Stomach smooth muscle (tissue), 2 donors: ENCODE measurements at regions not wholly inside any gene's neighbourhood (a gene's known extent, or its start where the extent isn't known, plus 50 kb on each side); places are given as distances from the start of the nearest gene placed in this dataset.
"Not testable (repeated sequence)": the region's sequence is repeated elsewhere in the genome, so short reads cannot be mapped to it uniquely, and the experiment has no call there.

Experiments used
- H3K27ac ChIP-seq: one replicate; pipeline ENCODE4 v1.7.0; 2013; ENCODE audit warnings: mild to moderate bottlenecking, low read length, inconsistent platforms
- H3K27me3 ChIP-seq, 2 donors: one replicate each; pipeline ENCODE4 v1.7.0; 2013; ENCODE audit warnings: low read length in 2 of 2; ENCODE audit not compliant: insufficient read depth in 2 of 2, control insufficient read depth in 1 of 2
- H3K36me3 ChIP-seq, 2 donors: one replicate each; pipeline ENCODE4 v1.7.0; 2013; ENCODE audit warnings: low read length in 2 of 2; ENCODE audit not compliant: control insufficient read depth in 2 of 2, insufficient read depth in 2 of 2
- H3K4me1 ChIP-seq: one replicate; pipeline ENCODE4 v1.7.0; 2013; ENCODE audit warnings: low read length; ENCODE audit not compliant: control insufficient read depth, insufficient read depth
- H3K4me3 ChIP-seq, 2 donors: one replicate each; pipeline ENCODE4 v1.7.0; 2013; ENCODE audit warnings: low read length in 2 of 2
- H3K9ac ChIP-seq, 2 donors: one replicate each; pipeline ENCODE4 v1.7.0; 2013; ENCODE audit warnings: low read length in 2 of 2, mild to moderate bottlenecking in 1 of 2
- H3K9me3 ChIP-seq, 2 donors: one replicate each; pipeline ENCODE4 v1.7.0; 2013; ENCODE audit warnings: low read length in 2 of 2; ENCODE audit not compliant: control insufficient read depth in 2 of 2
- donor health status: healthy.
- donor health status: Pancreatic carcinoma.

GRCh38 chr16:66103211-66103610, 263.3 kb upstream of the CDH5 start:
- no peak overlapping the region for H3K27ac ChIP-seq
- H3K9ac ChIP-seq = no peak overlapping the region
- H3K4me1 ChIP-seq = no peaks in the 10 kb centered on the region
- H3K27me3 ChIP-seq = no peaks in the 10 kb centered on the region
- no peaks in the 10 kb centered on the region for H3K9me3 ChIP-seq
- no peaks in the 10 kb centered on the region for H3K36me3 ChIP-seq
- no peak overlapping the region for H3K4me3 ChIP-seq

GRCh38 chr16:66099306-66099705, 267.2 kb upstream of the CDH5 start:
- no peaks in the 10 kb centered on the region for H3K27me3 ChIP-seq
- no peaks in the 10 kb centered on the region for H3K36me3 ChIP-seq
- H3K4me3 ChIP-seq = no peak overlapping the region
- H3K9me3 ChIP-seq = no peaks in the 10 kb centered on the region
- H3K4me1 ChIP-seq = no peaks in the 10 kb centered on the region
- H3K27ac ChIP-seq = no peak overlapping the region
- H3K9ac ChIP-seq = no peak overlapping the region

- Histone ChIP-seq H3K9ac (no peak overlapping the region), H3K4me1 (no peaks in the 10 kb centered on the region), H3K9me3 (no peaks in the 10 kb centered on the region), H3K27ac (no peak overlapping the region), H3K36me3 (no peaks in the 10 kb centered on the region), H3K4me3 (no peak overlapping the region), H3K27me3 (no peaks in the 10 kb centered on the region)
Measured at GRCh38 chr16:66097751-66098150, 268.7 kb upstream of the CDH5 start.

GRCh38 chr16:66095676-66096075, 270.8 kb upstream of the CDH5 start:
- no peaks in the 10 kb centered on the region for H3K27me3 ChIP-seq
- H3K36me3 ChIP-seq = no peaks in the 10 kb centered on the region
- no peak overlapping the region for H3K27ac ChIP-seq
- no peak overlapping the region for H3K9ac ChIP-seq
- no peaks in the 10 kb centered on the region for H3K4me1 ChIP-seq
- no peaks in the 10 kb centered on the region for H3K9me3 ChIP-seq
- H3K4me3 ChIP-seq = no peak overlapping the region

- Histone ChIP-seq H3K9ac (no peak overlapping the region), H3K9me3 (no peaks in the 10 kb centered on the region), H3K36me3 (no peaks in the 10 kb centered on the region), H3K4me3 (no peak overlapping the region), H3K4me1 (no peaks in the 10 kb centered on the region), H3K27me3 (no peaks in the 10 kb centered on the region), H3K27ac (no peak overlapping the region)
Measured at GRCh38 chr16:66093191-66093590, 273.3 kb upstream of the CDH5 start.

GRCh38 chr16:66091471-66091891, 275.0 kb upstream of the CDH5 start:
- Histone ChIP-seq H3K4me1 (no peaks in the 10 kb centered on the region), H3K36me3 (no peaks in the 10 kb centered on the region), H3K27ac (no peak overlapping the region)

GRCh38 chr16:66088681-66089080, 277.8 kb upstream of the CDH5 start:
- no peaks in the 10 kb centered on the region for H3K27me3 ChIP-seq

More at GRCh38 chr16:66091471-66091891, 275.0 kb upstream of the CDH5 start:
- H3K27me3 ChIP-seq = no peaks in the 10 kb centered on the region
- no peaks in the 10 kb centered on the region for H3K9me3 ChIP-seq
- H3K4me3 ChIP-seq = no peak overlapping the region
- no peak overlapping the region for H3K9ac ChIP-seq

GRCh38 chr16:66087308-66087707, 279.2 kb upstream of the CDH5 start:
- Histone ChIP-seq H3K36me3 (no peaks in the 10 kb centered on the region), H3K27ac (no peak overlapping the region), H3K9ac (no peak overlapping the region), H3K4me1 (no peaks in the 10 kb centered on the region), H3K27me3 (no peaks in the 10 kb centered on the region), H3K4me3 (no peak overlapping the region), H3K9me3 (no peaks in the 10 kb centered on the region)

More at GRCh38 chr16:66088681-66089080, 277.8 kb upstream of the CDH5 start:
- no peaks in the 10 kb centered on the region for H3K9me3 ChIP-seq
- H3K4me1 ChIP-seq = no peaks in the 10 kb centered on the region
- no peak overlapping the region for H3K9ac ChIP-seq
- no peak overlapping the region for H3K4me3 ChIP-seq
- no peaks in the 10 kb centered on the region for H3K36me3 ChIP-seq
- H3K27ac ChIP-seq = no peak overlapping the region

- H3K4me1 ChIP-seq = no peaks in the 10 kb centered on the region
- H3K36me3 ChIP-seq = no peaks in the 10 kb centered on the region
- no peak overlapping the region for H3K27ac ChIP-seq
- H3K9me3 ChIP-seq = no peaks in the 10 kb centered on the region
- no peak overlapping the region for H3K4me3 ChIP-seq
- no peak overlapping the region for H3K9ac ChIP-seq
- no peaks in the 10 kb centered on the region for H3K27me3 ChIP-seq
Measured at GRCh38 chr16:66085651-66086050, 280.8 kb upstream of the CDH5 start.

- not testable (repeated sequence) for H3K4me3 ChIP-seq, H3K9me3 ChIP-seq, H3K36me3 ChIP-seq, H3K27ac ChIP-seq, H3K4me1 ChIP-seq, H3K27me3 ChIP-seq, H3K9ac ChIP-seq
Measured at GRCh38 chr16:66084731-66085130, 281.8 kb upstream of the CDH5 start.

GRCh38 chr16:66084306-66084705, 282.2 kb upstream of the CDH5 start:
- Histone ChIP-seq H3K4me1 (no peaks in the 10 kb centered on the region), H3K9ac (no peak overlapping the region), H3K36me3 (no peaks in the 10 kb centered on the region), H3K27ac (no peak overlapping the region), H3K9me3 (no peaks in the 10 kb centered on the region), H3K27me3 (no peaks in the 10 kb centered on the region), H3K4me3 (no peak overlapping the region)
